Panc1 (cell line): ENCODE measurements at regions not wholly inside any gene's neighbourhood (a gene's known extent, or its start where the extent isn't known, plus 50 kb on each side); places are given as distances from the start of the nearest gene placed in this dataset.

Source experiments
- ATAC-seq: fragments of 200-7000 bp; cut with Tn5 transposase; 2 replicates; pipeline ENCODE4 v1.9.1; 2020; ENCODE audit warnings: mild to moderate bottlenecking, moderate library complexity
- BruUV-seq: library from RNA; stranded (reverse); fragments of 400-500 nt; replicated peaks from 2 replicates; lab custom pipeline; 2021; lab: Mats Ljungman, UMichigan
- CTCF ChIA-PET: fragments of 300-600 bp; sonication (Branson Sonifier 250); formaldehyde crosslinking; loops from one replicate; lab custom pipeline; 2022; ENCODE audit warnings: antibody characterized with exemption; lab: Charles Lee
- POLR2A ChIA-PET: fragments of 300-600 bp; sonication (Branson Sonifier 250); formaldehyde crosslinking; loops from one replicate; lab custom pipeline; 2022; ENCODE audit warnings: antibody characterized with exemption; lab: Charles Lee
- DNase-seq: peaks from one replicate; pipeline ENCODE4 v3.0.0-alpha.2; 2010; ENCODE audit warnings: low read depth, low spot score
- H3K27ac ChIP-seq: 2 replicates; pipeline ENCODE4 v1.5.1; 2011; ENCODE audit warnings: mild to moderate bottlenecking, low read length, inconsistent platforms
- H3K27me3 ChIP-seq: fragments of 200-500 bp; sonication (Bioruptor generic); 2 replicates; pipeline ENCODE4 v1.6.0; 2014; ENCODE audit warnings: low read length, inconsistent platforms; ENCODE audit not compliant: control insufficient read depth, insufficient read depth
- H3K36me3 ChIP-seq: fragments of 200-500 bp; sonication (Bioruptor generic); 2 replicates; pipeline ENCODE4 v1.5.1; 2014; ENCODE audit warnings: inconsistent platforms, mild to moderate bottlenecking, low read length, moderate library complexity; ENCODE audit not compliant: control insufficient read depth, insufficient read depth
- H3K4me1 ChIP-seq: 2 replicates; pipeline ENCODE4 v1.5.1; 2011; ENCODE audit warnings: inconsistent platforms, mild to moderate bottlenecking, low read length, moderate library complexity; ENCODE audit not compliant: control insufficient read depth, insufficient read depth
- H3K4me3 ChIP-seq, 2 experiments: 2 replicates each; pipeline ENCODE4 v1.5.1; 2011 to 2012; ENCODE audit warnings: low read depth in 2 of 2, low read length in 2 of 2, mild to moderate bottlenecking in 2 of 2, inconsistent platforms in 1 of 2, moderate library complexity in 1 of 2
- H3K9me3 ChIP-seq: fragments of 200-500 bp; sonication (Bioruptor generic); 2 replicates; pipeline ENCODE4 v1.5.1; 2014; ENCODE audit warnings: low read depth, mild to moderate bottlenecking, inconsistent platforms, low read length, moderate library complexity; ENCODE audit not compliant: control insufficient read depth, insufficient read depth
- CTCF ChIP-seq: fragments of 450-650 bp; IDR thresholded peaks from 2 replicates; pipeline ENCODE4 v1.5.1; 2017; ENCODE audit warnings: mild to moderate bottlenecking
- POLR2AphosphoS5 ChIP-seq: IDR thresholded peaks from 2 replicates; pipeline ENCODE4 v1.6.1; 2012; ENCODE audit warnings: mild to moderate bottlenecking, low read depth, low read length, moderate library complexity
- REST ChIP-seq, 2 experiments: IDR thresholded peaks; 2 replicates each; pipeline ENCODE4 v1.6.1; 2011 to 2012; ENCODE audit warnings: low read depth in 2 of 2, control low read depth in 1 of 2, low read length in 1 of 2, mild to moderate bottlenecking in 1 of 2, moderate library complexity in 1 of 2; ENCODE audit not compliant: insufficient read depth in 1 of 2
- SIN3A ChIP-seq: IDR thresholded peaks from 2 replicates; pipeline ENCODE4 v1.6.1; 2012; ENCODE audit warnings: low read depth, mild to moderate bottlenecking, low read length, moderate library complexity, borderline replicate concordance; ENCODE audit not compliant: insufficient read depth
- TCF7L2 ChIP-seq: IDR thresholded peaks from 2 replicates; pipeline ENCODE4 v1.6.1; 2011; ENCODE audit warnings: mild to moderate bottlenecking, low read depth, low read length, inconsistent platforms
- in situ Hi-C: cut with HindIII; loops from 2 replicates; pipeline ENCODE4 v1.10.0; 2016; ENCODE audit warnings: low sequenced_read_pairs, low pct_unique_long_range_greater_than_20kb
- intact Hi-C: fragments of 100-400 bp; cut with micrococcal nuclease; formaldehyde crosslinking; loops from one replicate; pipeline ENCODE4 v1.10.0; 2022; ENCODE audit not compliant: unreplicated experiment

- ATAC-seq (no peak), DNase-seq (no peak)
- ChIA-PET POLR2A (no interaction called here), CTCF (no interaction called here)
- H3K4me3 ChIP-seq = no peak overlapping the region
- no peak overlapping the region for H3K27ac ChIP-seq
- no peak for TF ChIP-seq REST (IDR thresholded peaks at IDR 0.05; ENCODE audit: insufficient read depth in 1 of 2, low read depth in 2 of 2, low read length in 1 of 2)
- TF ChIP-seq SIN3A = no peak
- no peak for TF ChIP-seq TCF7L2
- TF ChIP-seq CTCF = no peak
- no peak for TF ChIP-seq POLR2AphosphoS5
- in situ Hi-C loops = no loop called here
- no peaks in the 10 kb centered on the region for H3K9me3 ChIP-seq
- no peaks in the 10 kb centered on the region for H3K36me3 ChIP-seq
- H3K27me3 ChIP-seq = no peaks in the 10 kb centered on the region
- no peaks in the 10 kb centered on the region for H3K4me1 ChIP-seq
- intact Hi-C loops = no loop called here
- BruUV-seq = no TSS peak
These were observed 186.3 kb downstream of the IRS2 start for GRCh38 chr13:109599901-109600657.

- no peaks in the 10 kb centered on the region for H3K27me3 ChIP-seq
- CTCF ChIA-PET = no interaction called here
- H3K27ac ChIP-seq = no peak overlapping the region
- intact Hi-C loops = no loop called here
- H3K9me3 ChIP-seq = no peaks in the 10 kb centered on the region
- H3K4me3 ChIP-seq = no peak overlapping the region
- no peak for TF ChIP-seq TCF7L2
- no peaks in the 10 kb centered on the region for H3K36me3 ChIP-seq
- in situ Hi-C loops = no loop called here
- ATAC-seq = no peak
- no TSS peak for BruUV-seq
- H3K4me1 ChIP-seq = no peaks in the 10 kb centered on the region
- POLR2A ChIA-PET = no interaction called here
- DNase-seq = no peak
These were observed 190.9 kb downstream of the IRS2 start for GRCh38 chr13:109595471-109595870.

GRCh38 chr13:109593230-109593629 lies 193.2 kb downstream of the IRS2 start:
- no peaks in the 10 kb centered on the region for H3K9me3 ChIP-seq
- no peaks in the 10 kb centered on the region for H3K36me3 ChIP-seq
- ATAC-seq = no peak
- ChIA-PET POLR2A (no interaction called here), CTCF (no interaction called here)
- BruUV-seq = no TSS peak
- no peak for DNase-seq
- H3K4me1 ChIP-seq = no peaks in the 10 kb centered on the region
- no peak overlapping the region for H3K4me3 ChIP-seq
- TF ChIP-seq SIN3A (no peak), TCF7L2 (no peak), POLR2AphosphoS5 (no peak), CTCF (no peak), REST (IDR thresholded peaks at IDR 0.05; ENCODE audit: insufficient read depth in 1 of 2, low read depth in 2 of 2, low read length in 1 of 2) (no peak)
- in situ Hi-C loops (no loop called here), intact Hi-C loops (no loop called here)
- H3K27me3 ChIP-seq = no peaks in the 10 kb centered on the region
- H3K27ac ChIP-seq = no peak overlapping the region
